ENCODE measurements at regions not wholly inside any gene's neighbourhood (a gene's known extent, or its start where the extent isn't known, plus 50 kb on each side); places are given as distances from the start of the nearest gene placed in this dataset.

DNA sequence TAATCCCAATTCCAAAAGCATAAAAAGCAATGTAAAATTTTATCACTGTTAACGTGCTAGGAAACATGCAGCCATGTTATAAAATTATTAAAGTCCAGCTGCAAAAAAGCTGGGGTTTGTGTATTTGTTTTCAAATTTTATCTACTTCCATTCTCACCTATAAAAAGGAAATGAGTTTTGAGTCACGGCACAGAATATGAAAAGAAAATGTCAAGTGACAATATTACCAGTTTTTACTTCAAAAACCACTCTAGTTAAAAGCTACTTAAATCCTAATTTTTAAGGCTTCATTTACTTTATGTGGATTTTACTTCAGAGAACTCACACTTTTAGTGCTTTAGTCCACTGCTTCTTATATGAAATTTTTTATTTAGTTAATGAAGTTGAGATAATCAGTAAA lies 72.7 kb upstream of the IFNE start:
- no peak for TF ChIP-seq POLR2A (IDR thresholded peaks at IDR 0.05; ENCODE audit: low read depth, low read length)
- TF ChIP-seq POLR2AphosphoS5 (IDR thresholded peaks at IDR 0.05; ENCODE audit: low read depth, low read length) = no peak
- no peak for TF ChIP-seq POU2F2 (IDR thresholded peaks at IDR 0.05; ENCODE audit: low read depth, low read length)
- no peak for TF ChIP-seq TAF1 (IDR thresholded peaks at IDR 0.05; ENCODE audit: low read depth, low read length)
- no peak for TF ChIP-seq PAX5 (IDR thresholded peaks at IDR 0.05; ENCODE audit: insufficient read depth, low read length, severe bottlenecking)
- no peak for TF ChIP-seq SPI1 (IDR thresholded peaks at IDR 0.05; ENCODE audit: low read depth, low read length)

All from GM12891 (cell line).